Stimulated activated memory B cell treated with anti-CD40 and anti-IgM and Interleukin-4, amounts not matched to agents 10 μg/mL and 1 μg/mL and 100 μg/mL, for 72 hours (primary cell): ENCODE measurements at regions not wholly inside any gene's neighbourhood (a gene's known extent, or its start where the extent isn't known, plus 50 kb on each side); places are given as distances from the start of the nearest gene placed in this dataset.

Experiments
- ATAC-seq: fragments of 150-1000 bp; cut with Tn5 transposase; 2 replicates; pipeline ENCODE4 v1.10.0; 2021
- H3K27ac Mint-ChIP-seq: one replicate; pipeline ENCODE4 v1.8.0; 2022; ENCODE audit warnings: mild to moderate bottlenecking, mixed read lengths
- H3K27me3 Mint-ChIP-seq: one replicate; pipeline ENCODE4 v1.8.0; 2022; ENCODE audit warnings: mixed read lengths
- H3K36me3 Mint-ChIP-seq: one replicate; pipeline ENCODE4 v1.8.0; 2022; ENCODE audit warnings: mixed read lengths
- H3K4me1 Mint-ChIP-seq: one replicate; pipeline ENCODE4 v1.8.0; 2022; ENCODE audit warnings: mixed read lengths
- H3K4me3 Mint-ChIP-seq: one replicate; pipeline ENCODE4 v1.8.0; 2022; ENCODE audit warnings: mild to moderate bottlenecking, moderate library complexity, mixed read lengths
- H3K9me3 Mint-ChIP-seq: one replicate; pipeline ENCODE4 v1.8.0; 2022; ENCODE audit warnings: mixed read lengths

GRCh38 chr11:79973721-79974617 lies 533.1 kb upstream of the TENM4 start:
- Mint-ChIP-seq H3K4me1 (no peaks in the 10 kb centered on the region), H3K27ac (no peak overlapping the region)

DNA sequence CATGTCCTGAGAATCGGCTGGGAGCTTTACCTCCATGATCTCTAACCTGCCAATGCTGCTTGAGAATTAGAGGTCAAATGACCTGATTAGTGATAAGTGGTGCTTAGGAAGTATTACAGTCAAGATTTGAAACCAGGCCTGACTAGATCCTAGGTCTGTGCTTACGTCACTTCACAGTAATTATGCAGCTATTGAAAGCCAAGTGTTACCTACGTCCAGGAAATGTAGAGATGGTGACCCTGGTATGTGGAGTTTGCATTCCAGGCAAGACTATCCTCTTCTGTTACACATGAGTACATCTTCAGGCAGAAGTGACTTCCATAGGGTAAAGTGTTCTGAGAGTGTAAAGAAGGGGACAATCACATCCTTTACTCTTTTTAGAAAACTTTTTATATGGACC lies 530.4 kb upstream of the TENM4 start:
- no peak for ATAC-seq
- H3K4me3 Mint-ChIP-seq: no peak overlapping the region
- no peak overlapping the region for H3K27ac Mint-ChIP-seq
- peaks cover 4% of the 10 kb centered on the region for H3K9me3 Mint-ChIP-seq
- H3K36me3 Mint-ChIP-seq: no peaks in the 10 kb centered on the region
- H3K27me3 Mint-ChIP-seq: no peaks in the 10 kb centered on the region
- no peaks in the 10 kb centered on the region for H3K4me1 Mint-ChIP-seq

More at GRCh38 chr11:79973721-79974617, 533.1 kb upstream of the TENM4 start:
- Mint-ChIP-seq H3K36me3 (no peaks in the 10 kb centered on the region), H3K27me3 (no peaks in the 10 kb centered on the region), H3K9me3 (peaks cover 3% of the 10 kb centered on the region), H3K4me3 (no peak overlapping the region)
- no peak for ATAC-seq

DNA sequence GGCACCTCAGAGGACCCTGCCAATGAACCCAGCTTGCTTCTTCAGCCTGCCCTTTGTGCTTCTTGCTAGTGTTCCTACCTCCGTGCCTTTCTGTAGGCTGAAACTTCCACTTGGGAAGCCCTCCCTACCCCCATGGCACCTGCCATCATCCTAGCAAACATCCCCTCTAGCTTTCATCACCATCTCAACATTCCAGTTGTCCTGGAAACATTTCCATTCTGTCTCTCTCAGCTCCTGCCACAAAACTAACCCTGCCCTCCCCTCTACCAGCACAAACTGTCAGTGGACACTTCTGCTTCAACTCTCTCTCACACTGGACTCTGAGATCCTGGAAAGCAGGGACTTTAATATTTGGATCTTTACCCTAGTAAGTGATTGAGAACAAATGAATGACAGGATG lies 525.8 kb upstream of the TENM4 start:
- no peak for ATAC-seq
- Mint-ChIP-seq H3K4me3 (no peak overlapping the region), H3K9me3 (peaks cover 4% of the 10 kb centered on the region), H3K27ac (no peak overlapping the region), H3K36me3 (no peaks in the 10 kb centered on the region), H3K27me3 (no peaks in the 10 kb centered on the region), H3K4me1 (no peaks in the 10 kb centered on the region)

GRCh38 chr11:79963856-79964645 lies 523.2 kb upstream of the TENM4 start:
- H3K4me3 Mint-ChIP-seq: no peak overlapping the region
- H3K27me3 Mint-ChIP-seq: no peaks in the 10 kb centered on the region
- no peak for ATAC-seq
- H3K4me1 Mint-ChIP-seq: no peaks in the 10 kb centered on the region
- H3K9me3 Mint-ChIP-seq: peaks cover 4% of the 10 kb centered on the region
- H3K27ac Mint-ChIP-seq: no peak overlapping the region
- no peaks in the 10 kb centered on the region for H3K36me3 Mint-ChIP-seq

DNA sequence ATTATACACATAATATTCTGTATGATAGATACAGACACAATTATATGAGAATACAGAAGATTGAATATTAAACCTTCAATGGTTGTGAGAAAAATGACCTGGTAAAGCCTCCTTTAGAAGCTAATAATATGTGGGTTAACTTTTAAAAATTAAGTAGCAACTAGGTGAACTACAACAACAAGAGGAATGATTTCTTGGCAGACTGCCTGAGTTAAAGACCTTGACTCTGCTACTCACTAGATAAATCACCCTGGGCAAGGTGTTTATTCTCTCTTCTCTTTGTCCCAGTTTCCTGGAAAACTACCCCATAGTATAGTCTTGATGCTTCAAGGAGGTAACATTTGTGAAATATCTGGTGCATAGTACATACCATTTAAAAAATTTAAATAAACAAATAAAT lies 519.6 kb upstream of the TENM4 start:
- H3K27me3 Mint-ChIP-seq: no peaks in the 10 kb centered on the region
- no peak for ATAC-seq
- peaks cover 4% of the 10 kb centered on the region for H3K9me3 Mint-ChIP-seq
- no peak overlapping the region for H3K27ac Mint-ChIP-seq
- H3K4me1 Mint-ChIP-seq: no peaks in the 10 kb centered on the region
- H3K4me3 Mint-ChIP-seq: no peak overlapping the region
- no peaks in the 10 kb centered on the region for H3K36me3 Mint-ChIP-seq

DNA sequence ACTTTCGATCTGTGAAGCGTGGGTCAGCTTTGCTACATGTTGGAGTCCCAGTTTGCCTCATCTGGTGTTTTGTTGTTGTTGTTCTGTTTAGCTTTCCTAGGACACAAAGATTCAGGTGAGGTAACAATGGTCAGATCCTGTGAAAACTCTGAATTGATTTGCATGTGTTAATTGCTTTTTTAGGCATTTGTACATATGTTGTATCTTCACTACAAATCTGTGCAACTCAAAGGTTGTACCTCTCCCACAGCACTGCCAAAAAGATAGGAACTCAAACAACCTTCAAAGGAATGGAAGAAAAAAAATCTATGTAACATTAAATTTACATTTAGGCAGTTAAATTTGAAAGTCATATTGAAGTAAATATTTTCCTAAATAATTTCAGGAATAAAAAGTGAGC lies 518.5 kb upstream of the TENM4 start:
- H3K27me3 Mint-ChIP-seq: no peaks in the 10 kb centered on the region
- H3K4me3 Mint-ChIP-seq: no peak overlapping the region
- no peaks in the 10 kb centered on the region for H3K36me3 Mint-ChIP-seq
- H3K9me3 Mint-ChIP-seq: peaks cover 4% of the 10 kb centered on the region
- ATAC-seq: no peak
- H3K4me1 Mint-ChIP-seq: no peaks in the 10 kb centered on the region
- no peak overlapping the region for H3K27ac Mint-ChIP-seq

GRCh38 chr11:79957702-79958101 lies 516.9 kb upstream of the TENM4 start:
- peaks cover 4% of the 10 kb centered on the region for H3K9me3 Mint-ChIP-seq
- H3K4me3 Mint-ChIP-seq: no peak overlapping the region
- no peaks in the 10 kb centered on the region for H3K27me3 Mint-ChIP-seq
- H3K36me3 Mint-ChIP-seq: no peaks in the 10 kb centered on the region
- no peak overlapping the region for H3K27ac Mint-ChIP-seq
- H3K4me1 Mint-ChIP-seq: no peaks in the 10 kb centered on the region
- ATAC-seq: no peak

DNA sequence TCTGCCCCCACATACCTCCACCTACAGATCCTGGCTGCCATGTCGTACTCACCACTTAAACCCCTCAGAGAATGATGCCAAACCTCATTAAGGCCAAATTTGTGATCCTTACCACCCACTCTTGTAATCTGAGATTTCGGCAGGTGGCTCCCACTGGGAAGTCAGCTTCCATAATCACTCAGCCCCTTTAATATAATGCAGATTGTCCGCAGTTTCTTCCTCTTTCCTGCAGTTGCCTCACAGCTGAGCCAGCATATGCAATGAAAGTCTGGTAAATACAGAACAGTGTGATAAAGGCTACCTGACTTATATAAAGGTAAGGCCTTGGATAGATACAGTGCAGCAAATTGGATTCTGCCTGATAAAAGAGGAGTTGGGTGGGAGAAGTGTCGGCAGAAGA lies 515.2 kb upstream of the TENM4 start:
- Mint-ChIP-seq H3K36me3 (no peaks in the 10 kb centered on the region), H3K27me3 (no peaks in the 10 kb centered on the region), H3K4me1 (no peaks in the 10 kb centered on the region), H3K27ac (no peak overlapping the region), H3K9me3 (peaks cover 4% of the 10 kb centered on the region), H3K4me3 (no peak overlapping the region)
- ATAC-seq: no peak

DNA sequence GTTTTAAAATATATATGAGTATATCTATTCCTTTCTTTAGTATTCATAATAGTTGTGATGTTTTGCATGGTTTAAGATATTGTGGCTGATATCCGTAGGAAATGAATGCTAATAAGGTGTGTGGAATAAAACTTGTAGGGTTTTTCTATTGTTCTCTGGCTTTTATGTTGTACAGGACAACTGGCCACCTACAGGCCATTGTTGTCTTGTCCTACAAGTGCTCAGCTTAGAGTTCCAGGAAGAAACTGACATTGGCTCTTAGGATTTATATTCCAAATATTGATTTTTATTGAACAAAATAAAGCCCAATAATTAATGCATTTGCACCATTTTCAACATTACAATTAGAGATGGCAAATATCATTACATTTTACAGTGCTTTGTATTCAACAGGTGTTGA lies 512.8 kb upstream of the TENM4 start:
- peaks cover 2% of the 10 kb centered on the region for H3K9me3 Mint-ChIP-seq
- H3K4me1 Mint-ChIP-seq: no peaks in the 10 kb centered on the region
- no peak for ATAC-seq
- no peaks in the 10 kb centered on the region for H3K27me3 Mint-ChIP-seq
- no peak overlapping the region for H3K4me3 Mint-ChIP-seq
- H3K36me3 Mint-ChIP-seq: no peaks in the 10 kb centered on the region
- H3K27ac Mint-ChIP-seq: no peak overlapping the region

DNA sequence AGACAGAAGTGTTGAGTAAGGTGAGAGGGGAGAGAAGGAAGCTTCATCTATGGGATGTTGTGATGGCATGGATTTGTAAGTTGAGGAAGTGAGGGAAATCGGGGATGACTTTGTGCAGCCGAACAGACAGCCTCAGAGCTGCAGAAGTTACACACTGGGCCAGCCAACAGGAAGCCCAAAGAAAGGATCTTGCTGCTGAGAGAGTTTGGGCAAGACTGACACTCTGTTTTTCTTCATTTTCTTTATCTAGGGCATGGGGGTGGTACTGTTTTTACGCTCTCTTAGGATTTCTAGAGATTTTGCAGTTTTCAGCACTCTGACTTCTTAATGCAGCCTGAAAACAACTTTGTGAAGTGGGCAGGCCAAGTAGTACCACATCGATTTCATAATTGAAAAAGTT lies 509.9 kb upstream of the TENM4 start:
- Mint-ChIP-seq H3K27me3 (no peaks in the 10 kb centered on the region), H3K4me3 (no peak overlapping the region), H3K27ac (no peak overlapping the region), H3K36me3 (no peaks in the 10 kb centered on the region), H3K9me3 (no peaks in the 10 kb centered on the region), H3K4me1 (no peaks in the 10 kb centered on the region)
- no peak for ATAC-seq

- Mint-ChIP-seq H3K27me3 (no peaks in the 10 kb centered on the region), H3K9me3 (no peaks in the 10 kb centered on the region), H3K4me1 (no peaks in the 10 kb centered on the region), H3K27ac (no peak overlapping the region), H3K4me3 (no peak overlapping the region), H3K36me3 (no peaks in the 10 kb centered on the region)
- no peak for ATAC-seq
Measured at GRCh38 chr11:79950172-79950571, 509.3 kb upstream of the TENM4 start.

DNA sequence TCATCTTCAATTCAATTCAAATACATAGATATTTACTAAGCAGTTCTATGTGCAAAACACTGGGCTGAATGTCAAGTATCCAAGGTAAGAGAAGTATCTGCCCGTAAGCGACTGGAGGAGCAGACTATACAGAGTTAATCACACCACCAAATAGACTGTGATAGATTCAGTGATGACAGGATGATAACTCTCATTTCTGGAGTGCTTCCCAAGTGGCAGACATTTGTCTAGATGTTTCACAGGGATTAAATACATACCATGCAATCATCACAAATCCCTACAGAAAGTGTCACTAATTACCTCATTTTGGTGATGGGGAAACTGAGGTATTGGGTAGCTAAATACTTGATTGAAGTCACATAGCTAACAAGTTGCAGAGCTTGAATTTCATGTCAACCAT lies 508.7 kb upstream of the TENM4 start:
- Mint-ChIP-seq H3K27me3 (no peaks in the 10 kb centered on the region), H3K9me3 (no peaks in the 10 kb centered on the region), H3K4me3 (no peak overlapping the region), H3K4me1 (no peaks in the 10 kb centered on the region), H3K27ac (no peak overlapping the region), H3K36me3 (no peaks in the 10 kb centered on the region)
- no peak for ATAC-seq

DNA sequence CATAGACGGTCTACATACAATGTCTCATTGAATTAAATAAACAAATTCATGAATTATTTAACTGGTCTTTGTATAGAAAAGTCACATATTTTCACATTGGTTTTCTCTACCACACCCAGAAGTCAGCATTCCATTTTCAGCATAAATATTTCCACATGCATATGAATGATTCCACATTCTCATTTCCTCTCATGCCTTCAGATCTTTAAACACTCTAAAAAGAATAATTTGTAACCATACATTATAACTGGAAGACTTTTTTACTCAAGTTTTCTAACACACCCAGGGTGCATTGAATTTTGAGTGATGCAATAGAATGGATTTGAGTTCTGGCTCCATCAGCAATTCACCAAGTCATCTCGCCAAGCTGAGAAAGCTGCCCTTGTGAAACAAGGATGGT lies 501.8 kb upstream of the TENM4 start:
- no peak overlapping the region for H3K27ac Mint-ChIP-seq
- H3K4me3 Mint-ChIP-seq: no peak overlapping the region
- H3K27me3 Mint-ChIP-seq: no peaks in the 10 kb centered on the region
- ATAC-seq: no peak
- no peaks in the 10 kb centered on the region for H3K4me1 Mint-ChIP-seq
- no peaks in the 10 kb centered on the region for H3K36me3 Mint-ChIP-seq
- peaks cover 5% of the 10 kb centered on the region for H3K9me3 Mint-ChIP-seq

DNA sequence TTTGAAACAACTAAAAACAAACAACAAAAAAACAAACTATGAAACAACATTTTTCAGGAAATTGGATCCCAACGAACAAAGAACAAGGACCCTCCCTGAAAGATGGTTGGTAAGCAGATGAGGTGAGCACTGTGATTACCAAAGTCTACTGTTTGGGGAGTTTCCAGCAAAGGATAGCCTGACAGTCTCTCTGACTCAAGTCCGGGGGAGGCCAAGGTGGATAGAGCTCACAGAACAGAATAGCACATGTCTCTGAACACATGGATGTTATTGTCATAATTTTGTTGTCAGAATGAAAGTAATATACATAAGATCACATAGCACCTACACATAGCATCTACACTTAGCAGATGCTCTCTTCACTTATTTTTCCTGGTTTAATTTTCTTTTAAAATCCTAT lies 501.3 kb upstream of the TENM4 start:
- Mint-ChIP-seq H3K27ac (no peak overlapping the region), H3K4me1 (no peaks in the 10 kb centered on the region), H3K4me3 (no peak overlapping the region), H3K9me3 (peaks cover 5% of the 10 kb centered on the region), H3K27me3 (no peaks in the 10 kb centered on the region), H3K36me3 (no peaks in the 10 kb centered on the region)
- ATAC-seq: no peak

DNA sequence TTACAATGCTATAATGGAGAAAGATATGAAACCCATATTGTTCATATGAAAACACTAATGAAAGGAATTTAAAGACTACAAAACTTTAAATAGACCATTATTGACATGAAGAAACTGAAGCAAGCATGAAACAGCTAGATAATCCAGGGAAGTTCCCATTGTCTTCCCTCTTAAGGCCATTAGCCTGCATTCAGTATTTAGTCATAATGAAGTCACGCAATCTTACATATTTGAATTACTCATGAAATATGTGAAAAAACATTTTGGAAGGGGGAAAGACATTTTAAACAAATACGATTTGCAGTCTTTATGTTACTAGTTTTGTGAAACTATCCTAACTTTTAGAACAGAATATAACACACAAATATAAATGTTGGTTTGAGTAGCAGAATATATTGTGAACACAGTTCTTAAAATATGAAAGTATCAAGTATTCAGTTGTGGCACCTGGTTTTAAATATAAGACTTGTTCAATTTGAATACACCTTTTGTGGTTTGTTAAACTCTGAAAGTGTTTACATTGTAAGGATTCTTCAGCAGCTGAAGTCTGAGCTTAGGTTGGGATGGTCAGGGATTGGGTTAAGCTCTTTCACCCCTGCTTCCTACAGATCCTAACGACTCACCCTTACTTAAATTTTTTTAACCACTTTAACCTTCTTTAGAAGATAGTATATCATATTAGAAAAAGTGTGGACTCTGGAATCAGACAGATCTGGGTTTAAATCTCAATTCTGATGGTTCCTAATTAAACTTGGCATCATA lies 500.3 kb upstream of the TENM4 start:
- peaks cover 5% of the 10 kb centered on the region for H3K9me3 Mint-ChIP-seq
- ATAC-seq: no peak
- H3K4me1 Mint-ChIP-seq: no peaks in the 10 kb centered on the region
- H3K27ac Mint-ChIP-seq: no peak overlapping the region
- H3K27me3 Mint-ChIP-seq: no peaks in the 10 kb centered on the region
- no peaks in the 10 kb centered on the region for H3K36me3 Mint-ChIP-seq
- no peak overlapping the region for H3K4me3 Mint-ChIP-seq
